KG1 (cell line): ENCODE measurements at regions not wholly inside any gene's neighbourhood (a gene's known extent, or its start where the extent isn't known, plus 50 kb on each side); places are given as distances from the start of the nearest gene placed in this dataset.
A peak's percentile ranks its signal among the peaks of the same experiment; 100 is the strongest.

Experiments
- DNase-seq: peaks from one replicate; lab custom pipeline; 2025; lab: John Stamatoyannopoulos, UW

DNA sequence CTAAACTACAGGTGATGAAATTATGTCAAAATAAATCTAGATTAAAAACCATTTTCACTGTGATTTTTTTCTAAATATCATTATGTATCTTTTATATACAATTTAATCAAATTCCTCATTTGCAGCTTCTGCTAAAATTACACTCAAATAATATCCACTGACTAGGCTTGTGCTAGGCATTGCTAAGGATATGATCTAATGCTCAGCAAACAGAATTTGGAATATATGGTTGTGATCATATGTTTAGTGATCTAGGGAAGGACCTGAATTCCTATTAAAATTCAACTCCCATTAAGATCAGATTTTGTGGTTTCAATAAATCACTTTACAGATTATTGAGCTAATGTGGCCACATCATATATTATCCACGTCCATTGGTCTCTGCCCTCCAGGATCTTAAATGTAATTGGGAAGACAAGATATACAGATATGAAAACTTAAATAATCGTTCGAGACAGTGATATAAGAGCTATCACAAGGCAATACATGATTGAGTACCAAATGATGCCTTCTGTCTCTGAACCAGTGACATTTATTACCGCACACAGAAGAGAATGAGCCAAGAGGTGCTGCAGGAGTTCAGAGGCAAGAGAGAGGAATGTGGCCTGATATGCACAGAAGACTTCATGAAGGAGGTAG is 206.0 kb upstream of the RPS6KA3 start:
- DNase-seq: no peak

DNA sequence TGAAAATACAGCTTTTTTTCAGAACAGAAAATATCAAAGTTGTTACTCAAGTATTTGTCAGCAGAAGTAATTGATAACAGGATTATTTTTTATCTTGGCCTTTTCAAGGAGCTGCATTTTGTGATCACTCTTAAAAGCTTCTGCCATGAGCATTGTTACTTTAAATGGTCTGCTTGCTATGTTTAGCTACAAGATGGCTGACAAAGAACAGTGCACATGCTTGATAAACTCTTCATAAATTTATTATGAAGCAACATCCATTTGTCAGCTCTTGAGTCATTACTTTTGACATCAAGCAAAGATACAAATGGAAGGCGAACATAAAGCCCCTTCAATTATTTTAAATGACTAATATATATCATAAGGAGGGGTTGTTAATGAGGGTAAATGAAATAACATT is 205.4 kb upstream of the RPS6KA3 start:
- no peak for DNase-seq

DNA sequence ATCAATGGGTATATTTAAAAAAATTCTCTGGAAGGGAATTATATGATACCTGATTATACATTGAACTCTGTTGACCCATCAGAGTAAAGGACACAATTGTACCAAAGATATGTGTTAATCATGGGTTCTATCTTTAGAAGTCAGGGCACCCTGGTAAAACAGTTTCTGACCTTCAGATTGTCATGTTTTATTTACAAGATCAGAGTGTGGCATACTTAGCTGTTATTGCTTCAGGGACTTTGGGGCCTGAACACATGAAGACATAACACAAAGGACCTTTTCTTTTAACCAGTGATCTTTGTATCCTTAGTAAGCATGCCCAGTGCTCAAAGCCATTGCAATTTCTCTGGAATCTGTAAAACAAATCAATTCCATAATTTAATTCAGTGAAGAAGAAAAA is 204.8 kb upstream of the RPS6KA3 start:
- DNase-seq: no peak

DNA sequence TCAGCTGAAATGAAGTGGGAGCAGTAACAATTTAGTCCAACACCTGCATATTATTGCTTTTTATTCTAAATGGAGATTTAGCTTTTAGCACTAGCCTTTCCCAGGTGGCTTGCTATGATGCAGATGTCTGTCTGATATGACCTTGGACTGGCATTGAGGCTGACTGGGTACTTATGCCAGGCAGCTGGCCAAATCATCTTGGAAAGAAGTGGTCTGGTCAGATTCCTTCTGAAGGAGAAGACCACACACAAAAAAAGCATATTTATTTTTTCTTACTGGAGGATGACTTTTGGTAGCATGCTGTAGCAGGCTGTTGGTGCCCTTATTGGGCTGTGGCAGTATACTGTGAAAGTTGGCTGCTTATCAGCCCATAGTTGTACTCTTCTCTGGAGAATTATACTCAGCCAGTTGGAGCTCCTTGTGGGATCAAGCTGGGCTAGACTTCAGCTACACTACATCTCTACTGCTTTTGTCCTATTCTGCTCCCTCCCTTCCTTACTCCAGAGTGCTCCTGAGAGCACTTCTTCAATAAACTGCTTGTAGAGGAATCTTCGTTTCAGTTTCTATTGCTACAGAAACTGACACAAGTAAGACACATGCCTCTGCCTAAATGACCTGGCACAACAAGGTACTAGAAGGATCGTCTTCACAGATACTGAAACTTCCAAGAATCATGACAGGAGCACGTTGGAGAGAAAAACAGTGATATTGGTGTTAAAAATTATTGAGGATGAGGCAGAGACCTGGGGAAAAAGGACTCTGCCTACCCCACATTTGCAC is 196.8 kb upstream of the RPS6KA3 start:
- no peak for DNase-seq

DNA sequence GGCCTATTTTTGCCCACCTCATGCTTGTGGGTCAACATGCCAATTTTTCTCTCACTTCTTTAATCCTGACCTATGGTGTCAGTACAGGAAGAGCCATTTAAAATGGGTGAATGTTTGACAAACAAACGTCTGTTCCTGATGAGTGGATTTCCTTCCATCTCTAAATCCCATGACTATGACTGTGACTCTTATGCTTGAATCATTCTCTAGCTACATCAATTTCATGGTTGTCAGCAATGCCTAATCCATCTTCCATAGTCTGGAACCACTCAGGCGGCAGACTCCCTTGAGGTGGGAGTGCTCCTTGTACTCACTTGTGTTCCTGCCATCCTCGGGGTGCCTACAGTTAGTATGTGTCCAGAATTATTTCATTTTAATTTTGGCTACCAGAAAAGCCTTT is 194.9 kb upstream of the RPS6KA3 start:
- no peak for DNase-seq

DNA sequence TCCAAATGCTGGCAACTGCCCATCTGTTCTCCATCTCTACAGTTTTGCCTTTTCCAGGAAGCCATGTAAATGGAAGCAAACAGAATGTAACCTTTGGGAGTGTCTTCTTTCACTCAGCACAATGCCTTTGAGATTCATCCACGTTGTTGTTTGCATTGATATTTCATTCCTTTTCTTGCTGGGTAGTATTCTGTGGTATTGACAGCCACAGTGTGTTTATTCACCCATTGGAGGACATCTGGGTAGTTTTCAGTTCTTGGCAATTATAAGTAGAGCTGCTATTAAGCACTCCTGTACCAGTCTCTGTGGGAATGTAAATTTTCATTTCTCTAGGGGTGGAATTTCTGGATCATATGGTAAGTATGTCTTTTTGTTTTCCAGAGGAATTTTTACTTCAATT is 194.3 kb upstream of the RPS6KA3 start:
- no peak for DNase-seq

DNA sequence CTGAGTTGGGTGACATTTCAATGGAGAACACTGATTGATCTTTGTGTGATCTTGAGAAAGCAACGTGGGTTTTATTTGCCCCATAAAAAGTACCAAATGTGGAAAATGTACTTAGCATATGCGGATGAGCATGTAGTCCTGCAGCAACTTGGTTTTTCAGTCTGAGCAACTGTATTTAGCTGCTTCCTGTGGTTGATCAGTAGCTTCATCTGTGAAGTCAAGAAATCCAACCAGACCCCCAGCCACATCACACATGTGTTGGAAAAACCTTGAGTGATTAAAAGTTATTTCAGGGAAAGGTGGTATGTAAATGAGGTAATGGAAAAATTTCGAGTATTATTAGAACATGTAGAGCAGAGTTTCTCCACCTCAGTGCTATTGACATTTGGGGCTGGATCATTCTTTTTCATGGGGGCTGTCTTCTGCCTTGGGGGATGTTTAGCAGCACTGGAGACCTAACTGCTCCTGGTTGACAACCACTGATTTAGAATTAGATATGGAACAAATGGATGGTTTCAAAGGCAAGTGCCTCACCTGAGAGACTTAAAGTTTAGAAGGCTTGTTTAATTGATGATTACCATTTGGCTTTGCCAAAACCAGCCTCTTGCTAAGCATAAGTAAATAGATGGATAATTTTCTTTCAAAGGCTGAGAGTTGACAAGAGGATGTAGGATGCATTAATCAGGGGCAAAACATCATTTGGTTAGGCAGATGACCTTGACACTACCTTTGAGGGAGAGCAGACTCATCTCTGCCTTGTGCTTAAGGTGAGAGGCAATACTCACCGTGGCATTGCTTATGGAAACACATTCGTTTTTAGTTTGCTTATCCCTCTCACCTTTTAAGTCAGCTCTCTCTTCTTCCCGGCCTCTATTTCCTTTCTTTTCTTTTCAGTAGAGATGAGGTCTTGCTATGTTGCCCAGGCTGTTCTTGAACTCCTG is 193.0 kb upstream of the RPS6KA3 start:
- no peak for DNase-seq

DNA sequence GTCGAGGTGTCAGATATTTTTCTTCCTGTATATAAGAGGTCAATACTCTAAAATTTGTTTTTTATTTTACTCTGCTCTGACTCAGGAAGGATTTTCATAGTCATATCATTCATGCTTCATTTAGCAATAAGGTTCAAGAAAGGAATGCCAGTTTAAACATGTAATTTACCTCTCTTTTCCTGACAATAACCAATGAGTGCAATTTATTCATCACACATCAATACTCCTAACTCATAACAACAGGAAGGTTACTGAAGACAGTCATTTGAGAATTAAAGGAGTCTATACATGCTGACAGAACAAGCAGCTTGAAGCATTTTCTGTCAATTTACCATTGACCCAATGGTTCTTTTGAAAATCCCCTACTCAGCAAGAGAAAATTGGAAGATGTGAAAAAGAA is 190.3 kb upstream of the RPS6KA3 start:
- DNase-seq: no peak

DNA sequence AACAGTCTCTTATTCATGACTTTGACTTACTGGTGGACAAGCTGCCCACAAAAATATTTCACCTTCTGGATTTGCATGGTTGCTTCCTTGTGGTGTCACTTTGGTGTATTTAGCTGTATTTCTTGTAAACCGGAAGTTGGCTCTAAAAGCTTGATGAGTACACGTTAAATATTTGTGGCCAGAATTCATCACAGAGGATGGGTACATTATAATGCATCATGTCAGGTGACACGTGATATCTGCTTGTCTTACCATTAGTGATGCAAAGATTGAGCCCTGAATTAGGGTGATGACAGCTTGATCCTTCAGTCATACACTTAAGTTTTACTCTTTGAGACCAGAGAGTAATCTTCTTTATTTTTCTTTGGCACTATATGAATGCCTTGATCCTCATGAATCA is 188.3 kb upstream of the RPS6KA3 start:
- no peak for DNase-seq

DNA sequence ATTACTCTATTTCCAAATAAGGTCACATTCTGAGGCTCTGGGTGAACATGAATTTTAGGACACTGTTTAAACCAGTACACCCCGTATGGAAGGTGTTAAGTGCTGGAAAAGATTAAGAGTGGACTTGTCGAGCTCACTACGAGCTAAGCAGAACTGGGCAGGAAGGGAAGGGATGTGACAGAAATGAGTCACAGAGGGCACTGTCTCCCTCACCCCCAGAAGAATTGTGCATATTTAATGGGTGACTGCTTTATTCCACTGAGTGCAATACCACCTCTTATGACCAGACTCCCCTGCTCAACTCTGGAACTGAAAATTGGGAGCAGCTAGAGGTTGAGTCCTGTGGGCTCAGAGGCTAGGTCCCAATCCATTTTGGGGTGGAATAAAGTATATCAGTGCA is 187.4 kb upstream of the RPS6KA3 start:
- no peak for DNase-seq

DNA sequence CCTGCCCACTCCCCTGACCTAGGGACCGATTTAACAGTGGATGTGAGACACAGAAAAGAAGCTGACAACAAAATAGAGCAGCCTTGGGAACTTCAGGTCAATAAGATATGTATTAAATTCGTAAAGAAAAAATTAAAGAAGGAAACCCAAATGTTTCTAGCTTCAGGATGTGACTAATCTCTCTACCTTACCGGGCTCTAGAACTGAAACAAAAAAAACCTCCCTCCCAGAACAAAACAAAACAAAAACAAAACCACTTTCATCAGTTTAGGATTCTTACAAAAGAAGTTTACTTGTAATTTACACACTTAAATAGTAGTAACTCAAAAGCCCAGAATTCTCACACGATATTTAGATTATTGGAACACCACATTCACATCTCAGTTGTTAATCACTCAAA is 185.8 kb upstream of the RPS6KA3 start:
- DNase-seq: no peak

DNA sequence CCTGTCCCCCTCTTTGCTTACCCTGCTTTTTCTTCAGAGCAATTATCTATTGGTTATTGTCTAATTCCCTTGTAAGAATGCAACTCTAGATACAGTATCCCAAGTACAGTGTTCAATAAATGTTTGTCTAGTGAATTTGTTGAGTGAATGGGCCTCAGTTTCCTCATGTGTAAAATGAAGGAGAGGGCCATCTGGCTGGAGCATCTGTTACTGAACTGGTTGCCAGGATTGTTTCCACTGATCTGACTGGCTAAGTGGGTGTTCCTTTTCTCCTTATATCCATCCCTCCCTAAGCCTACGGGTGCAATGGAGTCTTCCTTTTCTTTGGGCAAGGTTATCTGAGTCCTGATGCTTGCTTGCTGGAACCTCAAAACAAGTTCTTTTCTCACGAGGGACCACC is 185.2 kb upstream of the RPS6KA3 start:
- no peak for DNase-seq

DNA sequence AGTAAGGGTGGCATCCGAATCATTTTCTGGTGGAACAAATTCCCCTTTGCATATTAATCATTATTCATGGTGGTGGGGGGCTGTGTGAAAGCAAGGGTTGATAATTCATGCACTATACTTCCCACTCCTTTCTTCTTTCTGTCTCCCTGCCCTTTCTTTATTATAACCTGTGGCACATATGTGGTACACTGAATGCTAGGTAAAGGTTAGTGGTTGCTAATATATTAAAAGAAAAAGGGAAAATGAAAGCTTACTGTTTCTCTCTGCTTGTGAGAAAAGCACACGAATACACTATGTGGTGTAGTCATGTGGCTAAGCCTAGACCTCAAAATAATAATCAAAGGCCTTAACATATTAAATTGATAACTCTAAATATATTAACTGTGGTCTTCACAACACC is 178.4 kb upstream of the RPS6KA3 start:
- DNase-seq: no peak

DNA sequence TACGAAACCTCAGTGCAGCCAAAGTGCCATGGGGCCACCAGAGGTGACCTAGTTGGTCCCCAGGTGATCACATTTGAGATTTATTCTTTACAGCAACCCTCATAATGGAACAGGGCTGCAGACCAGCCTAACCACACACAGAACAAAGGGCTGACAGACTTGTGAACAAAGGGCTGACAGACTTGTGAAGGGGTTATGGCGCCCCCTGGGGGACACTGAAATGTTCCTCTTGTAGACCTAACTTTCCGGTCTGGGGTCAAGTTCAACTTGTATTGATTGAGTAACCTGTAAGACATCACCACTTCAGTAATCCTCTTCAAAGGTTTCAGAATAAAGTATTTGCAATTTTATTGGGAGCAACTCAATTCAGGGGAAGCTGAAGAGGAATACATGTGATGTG is 175.9 kb upstream of the RPS6KA3 start:
- peak; percentile 69 for DNase-seq

DNA sequence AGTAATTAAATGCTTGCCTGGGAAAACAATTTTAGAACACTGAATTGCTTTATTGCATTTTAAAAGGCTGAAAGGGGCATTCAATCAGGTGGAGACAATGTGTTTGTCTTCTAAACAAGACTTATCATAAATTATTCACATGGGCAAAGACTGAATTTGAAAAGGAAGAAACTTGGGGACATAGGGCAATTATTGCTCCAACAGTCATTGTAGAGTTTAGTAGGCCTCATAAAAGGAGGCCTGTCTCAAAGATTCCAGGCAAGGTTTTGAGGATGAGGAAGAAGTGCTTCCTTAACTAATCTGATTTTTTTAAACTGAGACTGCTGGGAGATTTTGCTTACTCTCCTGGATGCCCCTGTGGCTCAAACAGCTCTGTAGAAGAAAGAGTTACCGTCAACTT is 174.4 kb upstream of the RPS6KA3 start:
- no peak for DNase-seq

DNA sequence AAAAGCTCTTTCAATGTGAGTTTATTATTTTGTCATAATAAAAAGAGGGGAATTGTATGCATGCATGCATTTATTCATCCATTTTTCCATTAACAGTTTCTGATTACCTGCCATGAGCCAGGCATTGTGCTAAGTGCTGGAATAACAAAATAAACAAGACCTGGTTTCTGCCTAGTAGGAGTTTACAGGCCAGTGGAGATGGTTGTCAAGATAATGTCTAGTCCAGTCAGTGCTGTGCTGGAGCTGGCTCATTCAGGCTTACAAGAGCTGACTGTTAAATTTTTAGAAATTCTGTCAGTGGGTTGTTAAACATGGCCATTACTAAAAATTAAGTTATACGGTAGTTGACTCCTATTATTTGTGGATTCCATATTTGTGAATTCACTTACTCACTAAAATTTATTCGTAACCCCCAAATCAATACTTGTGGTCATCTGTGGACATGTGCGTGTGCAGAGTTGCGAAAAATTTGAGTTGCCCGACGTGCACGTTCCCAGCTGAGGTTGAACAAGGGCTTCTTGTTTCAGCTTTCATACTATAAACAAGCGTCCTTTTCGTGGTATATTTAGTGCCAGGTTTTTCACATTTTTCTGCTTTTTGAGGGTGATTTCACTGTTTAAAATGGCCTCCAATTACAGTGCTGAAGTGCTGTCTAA is 172.3 kb upstream of the RPS6KA3 start:
- no peak for DNase-seq

DNA sequence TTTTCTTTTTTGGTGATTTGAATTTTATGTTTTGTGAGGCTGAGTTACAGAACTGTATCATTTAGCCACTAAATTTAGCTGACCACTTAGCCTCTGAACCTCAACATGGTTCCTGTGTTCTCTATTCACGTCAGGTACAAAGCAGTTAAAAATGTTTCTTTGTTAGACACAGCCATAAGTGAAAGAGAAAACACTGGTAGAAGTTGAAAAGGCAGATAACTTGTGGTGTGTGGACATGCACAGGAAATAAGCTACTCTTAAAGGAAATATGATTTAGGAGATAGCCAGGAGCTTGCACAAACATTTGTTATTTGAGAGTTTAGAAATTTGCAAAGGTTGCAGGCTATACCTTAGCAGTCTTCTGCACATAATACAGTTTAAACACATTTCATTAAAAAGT is 171.0 kb upstream of the RPS6KA3 start:
- DNase-seq: no peak

DNA sequence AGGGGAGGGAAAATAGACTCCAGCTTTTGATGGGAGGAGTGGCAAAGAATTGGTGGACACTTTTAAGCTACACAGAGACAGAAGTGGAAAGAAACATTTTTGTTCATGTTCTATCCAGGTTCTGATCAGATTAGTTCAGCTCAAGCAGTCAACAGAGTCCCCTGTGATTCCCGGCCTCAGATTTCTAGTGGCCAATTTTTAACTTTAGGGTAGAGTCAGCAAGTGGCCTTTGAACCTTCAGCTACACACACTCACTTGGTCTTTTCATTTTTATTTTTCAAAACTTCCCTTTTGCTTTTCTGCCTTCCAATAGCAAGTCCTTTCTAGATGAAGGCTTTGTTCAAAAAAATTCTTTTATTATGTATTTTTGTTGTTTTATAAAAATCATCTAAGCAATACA is 169.2 kb upstream of the RPS6KA3 start:
- DNase-seq: no peak

DNA sequence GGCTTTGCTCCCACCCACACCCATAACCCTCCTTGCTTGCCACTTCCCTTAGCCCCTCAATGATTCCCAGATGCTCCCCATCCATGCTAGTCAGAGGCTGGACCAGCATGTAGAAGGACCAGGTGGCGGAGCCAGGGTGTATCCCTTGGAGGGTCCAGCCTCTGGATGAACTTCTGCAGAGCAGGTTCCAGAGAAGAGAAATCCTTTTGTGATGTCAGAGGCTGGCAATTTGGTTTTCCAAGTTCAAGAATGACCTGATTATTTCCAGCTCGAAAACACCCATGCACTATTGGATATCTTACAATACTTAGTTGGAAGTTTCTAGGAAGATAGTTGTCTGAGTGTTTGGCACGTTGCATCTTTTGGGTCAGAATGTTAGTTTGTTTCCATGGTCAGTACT is 168.3 kb upstream of the RPS6KA3 start:
- DNase-seq: no peak

DNA sequence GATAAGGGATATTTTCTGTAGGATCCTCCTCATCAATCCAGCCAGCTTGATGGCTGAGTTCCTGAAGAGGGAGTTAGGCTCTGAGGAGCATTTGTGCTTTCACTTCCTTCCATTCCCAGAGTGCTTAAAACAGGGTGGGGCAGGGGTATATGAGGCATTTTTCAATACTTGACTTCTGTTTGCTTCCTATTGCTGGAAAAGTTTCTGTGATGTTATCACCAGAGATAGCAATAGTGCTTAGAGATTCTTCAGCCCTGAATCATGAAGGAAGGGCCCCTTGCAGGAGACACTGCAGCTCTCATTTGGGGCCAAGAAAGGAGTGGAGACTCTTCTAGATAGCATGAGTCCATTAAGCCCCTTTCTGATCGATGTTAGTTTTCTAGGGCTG is 166.7 kb upstream of the RPS6KA3 start:
- DNase-seq: peak; percentile 0

DNA sequence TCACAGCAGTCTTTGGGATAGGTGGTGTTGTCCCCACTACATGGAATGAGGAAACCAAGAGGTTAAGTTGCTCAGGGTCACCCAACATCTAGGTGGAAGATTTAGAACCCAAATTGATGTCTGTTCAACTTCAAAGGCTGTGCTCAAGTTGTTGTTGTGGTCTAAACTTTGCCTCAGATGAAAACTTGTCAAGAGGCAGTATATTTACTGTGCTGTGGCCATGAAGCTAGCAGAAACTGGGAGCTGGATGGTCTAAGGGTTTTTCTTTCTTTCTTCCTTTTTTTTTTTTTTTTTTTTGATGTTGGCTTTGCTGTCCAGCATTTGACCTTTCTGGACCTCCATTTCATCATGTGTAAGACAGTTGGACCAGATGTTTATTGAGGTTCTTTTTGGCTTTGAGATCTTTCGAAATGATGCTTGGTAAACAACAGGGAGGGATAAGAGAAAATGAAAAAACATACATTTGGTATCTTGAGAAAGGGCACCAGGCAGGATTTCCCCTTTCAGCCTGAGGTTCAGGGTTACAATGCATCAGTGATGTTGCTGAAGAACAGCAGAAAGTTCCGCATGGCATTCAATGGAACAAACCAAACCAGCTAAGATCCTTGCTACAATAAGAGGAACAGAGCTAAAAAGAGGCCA is 166.2 kb upstream of the RPS6KA3 start:
- no peak for DNase-seq

DNA sequence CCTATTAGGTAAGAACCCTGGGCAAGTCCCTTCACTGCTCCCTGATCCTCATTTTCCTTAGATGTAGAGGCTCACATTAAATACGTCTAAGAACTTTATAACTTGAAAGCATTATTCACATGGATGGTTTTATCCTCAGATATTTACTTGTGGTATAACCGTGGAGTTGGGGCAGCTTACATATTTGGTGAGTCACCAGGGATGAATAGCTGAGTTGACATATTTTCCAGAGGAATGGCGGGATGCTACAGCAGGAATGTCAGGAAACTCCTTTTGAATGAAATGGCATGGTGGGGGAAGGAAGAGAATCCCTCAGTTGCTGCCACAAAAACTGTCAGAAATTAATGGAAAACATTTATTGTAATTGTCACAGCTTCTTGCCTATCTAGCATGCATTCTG is 165.3 kb upstream of the RPS6KA3 start:
- DNase-seq: no peak
